ENCODE measurements at regions not wholly inside any gene's neighbourhood (a gene's known extent, or its start where the extent isn't known, plus 50 kb on each side); places are given as distances from the start of the nearest gene placed in this dataset.

GRCh38 chr11:119909077-119909476 lies 180.1 kb upstream of the NECTIN1 start:
- TF ChIP-seq POLR2A (IDR thresholded peaks at IDR 0.05; ENCODE audit: low read depth, low read length) (no peak), POLR2AphosphoS5 (IDR thresholded peaks at IDR 0.05; ENCODE audit: low read depth, low read length) (no peak)
